ENCODE measurements at regions not wholly inside any gene's neighbourhood (a gene's known extent, or its start where the extent isn't known, plus 50 kb on each side); places are given as distances from the start of the nearest gene placed in this dataset.

- no peaks in the 10 kb centered on the region for H3K79me2 ChIP-seq (ENCODE audit: control insufficient read depth, insufficient read depth, low read length, unreplicated experiment)
- H3K27me3 ChIP-seq (ENCODE audit: insufficient read depth, low read length): peaks cover 6% of the 10 kb centered on the region; the same call in 1 of the 2 replicates
- no peak overlapping the region for H3K27ac ChIP-seq (ENCODE audit: low read depth, low read length)
- H2AFZ ChIP-seq (ENCODE audit: low read length, unreplicated experiment): no peak overlapping the region
- no peak overlapping the region for H3K4me3 ChIP-seq (ENCODE audit: low read depth, low read length)
- peaks cover 5% of the 10 kb centered on the region for H3K4me1 ChIP-seq (ENCODE audit: control insufficient read depth, insufficient read depth, low read length, unreplicated experiment)
- no peaks in the 10 kb centered on the region for H3K36me3 ChIP-seq (ENCODE audit: insufficient read depth, low read length)
These were observed 180.1 kb upstream of the USP25 start for GRCh38 chr21:15549671-15550070.

GRCh38 chr21:15552914-15553494 lies 176.8 kb upstream of the USP25 start:
- no peaks in the 10 kb centered on the region for H3K36me3 ChIP-seq (ENCODE audit: insufficient read depth, low read length)

GRCh38 chr21:15557925-15558324 lies 171.9 kb upstream of the USP25 start:
- Histone ChIP-seq H3K4me3 (ENCODE audit: low read depth, low read length) (no peak overlapping the region), H3K4me1 (ENCODE audit: control insufficient read depth, insufficient read depth, low read length, unreplicated experiment) (no peaks in the 10 kb centered on the region), H2AFZ (ENCODE audit: low read length, unreplicated experiment) (no peak overlapping the region), H3K79me2 (ENCODE audit: control insufficient read depth, insufficient read depth, low read length, unreplicated experiment) (no peaks in the 10 kb centered on the region), H3K36me3 (ENCODE audit: insufficient read depth, low read length) (no peaks in the 10 kb centered on the region), H3K27ac (ENCODE audit: low read depth, low read length) (no peak overlapping the region), H3K27me3 (ENCODE audit: insufficient read depth, low read length) (peaks cover 21% of the 10 kb centered on the region; the same call in 1 of the 2 replicates)

More at GRCh38 chr21:15552914-15553494, 176.8 kb upstream of the USP25 start:
- Histone ChIP-seq H3K4me3 (ENCODE audit: low read depth, low read length) (no peak overlapping the region), H3K27ac (ENCODE audit: low read depth, low read length) (no peak overlapping the region), H2AFZ (ENCODE audit: low read length, unreplicated experiment) (no peak overlapping the region), H3K27me3 (ENCODE audit: insufficient read depth, low read length) (peaks cover 12% of the 10 kb centered on the region; the same call in 1 of the 2 replicates), H3K4me1 (ENCODE audit: control insufficient read depth, insufficient read depth, low read length, unreplicated experiment) (peaks cover 5% of the 10 kb centered on the region), H3K79me2 (ENCODE audit: control insufficient read depth, insufficient read depth, low read length, unreplicated experiment) (no peaks in the 10 kb centered on the region)

- no peak overlapping the region for H3K4me3 ChIP-seq (ENCODE audit: low read depth, low read length)
- H3K4me1 ChIP-seq (ENCODE audit: control insufficient read depth, insufficient read depth, low read length, unreplicated experiment): no peaks in the 10 kb centered on the region
- H3K27ac ChIP-seq (ENCODE audit: low read depth, low read length): no peak overlapping the region
- H3K36me3 ChIP-seq (ENCODE audit: insufficient read depth, low read length): no peaks in the 10 kb centered on the region
- no peak overlapping the region for H2AFZ ChIP-seq (ENCODE audit: low read length, unreplicated experiment)
- H3K27me3 ChIP-seq (ENCODE audit: insufficient read depth, low read length): peaks cover 19% of the 10 kb centered on the region; the same call in 1 of the 2 replicates
- no peaks in the 10 kb centered on the region for H3K79me2 ChIP-seq (ENCODE audit: control insufficient read depth, insufficient read depth, low read length, unreplicated experiment)
These were observed 170.9 kb upstream of the USP25 start for GRCh38 chr21:15558884-15559283.

GRCh38 chr21:15559660-15560059 lies 170.1 kb upstream of the USP25 start:
- H3K79me2 ChIP-seq (ENCODE audit: control insufficient read depth, insufficient read depth, low read length, unreplicated experiment): no peaks in the 10 kb centered on the region
- no peak overlapping the region for H3K4me3 ChIP-seq (ENCODE audit: low read depth, low read length)
- H3K36me3 ChIP-seq (ENCODE audit: insufficient read depth, low read length): no peaks in the 10 kb centered on the region
- no peaks in the 10 kb centered on the region for H3K4me1 ChIP-seq (ENCODE audit: control insufficient read depth, insufficient read depth, low read length, unreplicated experiment)
- H3K27ac ChIP-seq (ENCODE audit: low read depth, low read length): no peak overlapping the region
- peaks cover 19% of the 10 kb centered on the region; the same call in 1 of the 2 replicates for H3K27me3 ChIP-seq (ENCODE audit: insufficient read depth, low read length)
- no peak overlapping the region for H2AFZ ChIP-seq (ENCODE audit: low read length, unreplicated experiment)

GRCh38 chr21:15560383-15561056 lies 169.3 kb upstream of the USP25 start:
- Histone ChIP-seq H2AFZ (ENCODE audit: low read length, unreplicated experiment) (no peak overlapping the region), H3K4me3 (ENCODE audit: low read depth, low read length) (no peak overlapping the region), H3K4me1 (ENCODE audit: control insufficient read depth, insufficient read depth, low read length, unreplicated experiment) (no peaks in the 10 kb centered on the region), H3K79me2 (ENCODE audit: control insufficient read depth, insufficient read depth, low read length, unreplicated experiment) (no peaks in the 10 kb centered on the region), H3K27me3 (ENCODE audit: insufficient read depth, low read length) (peaks cover 19% of the 10 kb centered on the region; the same call in 1 of the 2 replicates), H3K27ac (ENCODE audit: low read depth, low read length) (no peak overlapping the region), H3K36me3 (ENCODE audit: insufficient read depth, low read length) (no peaks in the 10 kb centered on the region)

- Histone ChIP-seq H3K27ac (ENCODE audit: low read depth, low read length) (no peak overlapping the region), H3K4me1 (ENCODE audit: control insufficient read depth, insufficient read depth, low read length, unreplicated experiment) (no peaks in the 10 kb centered on the region), H3K36me3 (ENCODE audit: insufficient read depth, low read length) (no peaks in the 10 kb centered on the region), H3K79me2 (ENCODE audit: control insufficient read depth, insufficient read depth, low read length, unreplicated experiment) (no peaks in the 10 kb centered on the region), H3K27me3 (ENCODE audit: insufficient read depth, low read length) (peaks cover 13% of the 10 kb centered on the region; the same call in 1 of the 2 replicates), H2AFZ (ENCODE audit: low read length, unreplicated experiment) (no peak overlapping the region), H3K4me3 (ENCODE audit: low read depth, low read length) (no peak overlapping the region)
These were observed 167.0 kb upstream of the USP25 start for GRCh38 chr21:15562748-15563147.

- H3K36me3 ChIP-seq (ENCODE audit: insufficient read depth, low read length): no peaks in the 10 kb centered on the region
- H3K27me3 ChIP-seq (ENCODE audit: insufficient read depth, low read length): peaks cover 9% of the 10 kb centered on the region
- no peak overlapping the region for H2AFZ ChIP-seq (ENCODE audit: low read length, unreplicated experiment)
- no peak overlapping the region for H3K27ac ChIP-seq (ENCODE audit: low read depth, low read length)
- no peaks in the 10 kb centered on the region for H3K79me2 ChIP-seq (ENCODE audit: control insufficient read depth, insufficient read depth, low read length, unreplicated experiment)
- no peak overlapping the region for H3K4me3 ChIP-seq (ENCODE audit: low read depth, low read length)
- no peaks in the 10 kb centered on the region for H3K4me1 ChIP-seq (ENCODE audit: control insufficient read depth, insufficient read depth, low read length, unreplicated experiment)
These were observed 164.9 kb upstream of the USP25 start for GRCh38 chr21:15564907-15565306.

- H3K79me2 ChIP-seq (ENCODE audit: control insufficient read depth, insufficient read depth, low read length, unreplicated experiment): no peaks in the 10 kb centered on the region
- H3K4me3 ChIP-seq (ENCODE audit: low read depth, low read length): no peak overlapping the region
- no peaks in the 10 kb centered on the region for H3K36me3 ChIP-seq (ENCODE audit: insufficient read depth, low read length)
- no peak overlapping the region for H2AFZ ChIP-seq (ENCODE audit: low read length, unreplicated experiment)
- H3K27ac ChIP-seq (ENCODE audit: low read depth, low read length): no peak overlapping the region
- peaks cover 7% of the 10 kb centered on the region; the same call in 1 of the 2 replicates for H3K27me3 ChIP-seq (ENCODE audit: insufficient read depth, low read length)
- no peaks in the 10 kb centered on the region for H3K4me1 ChIP-seq (ENCODE audit: control insufficient read depth, insufficient read depth, low read length, unreplicated experiment)
These were observed 163.1 kb upstream of the USP25 start for GRCh38 chr21:15566703-15567102.

- H3K27me3 ChIP-seq (ENCODE audit: insufficient read depth, low read length): peaks cover 7% of the 10 kb centered on the region; the same call in 1 of the 2 replicates
- H3K4me1 ChIP-seq (ENCODE audit: control insufficient read depth, insufficient read depth, low read length, unreplicated experiment): no peaks in the 10 kb centered on the region
- H3K4me3 ChIP-seq (ENCODE audit: low read depth, low read length): no peak overlapping the region
- H2AFZ ChIP-seq (ENCODE audit: low read length, unreplicated experiment): no peak overlapping the region
- no peaks in the 10 kb centered on the region for H3K79me2 ChIP-seq (ENCODE audit: control insufficient read depth, insufficient read depth, low read length, unreplicated experiment)
- no peaks in the 10 kb centered on the region for H3K36me3 ChIP-seq (ENCODE audit: insufficient read depth, low read length)
- no peak overlapping the region for H3K27ac ChIP-seq (ENCODE audit: low read depth, low read length)
These were observed 162.6 kb upstream of the USP25 start for GRCh38 chr21:15567191-15567590.

- Histone ChIP-seq H3K36me3 (ENCODE audit: insufficient read depth, low read length) (no peaks in the 10 kb centered on the region), H3K27me3 (ENCODE audit: insufficient read depth, low read length) (peaks cover 7% of the 10 kb centered on the region; the same call in 1 of the 2 replicates), H3K4me3 (ENCODE audit: low read depth, low read length) (no peak overlapping the region), H3K4me1 (ENCODE audit: control insufficient read depth, insufficient read depth, low read length, unreplicated experiment) (no peaks in the 10 kb centered on the region), H2AFZ (ENCODE audit: low read length, unreplicated experiment) (no peak overlapping the region), H3K79me2 (ENCODE audit: control insufficient read depth, insufficient read depth, low read length, unreplicated experiment) (no peaks in the 10 kb centered on the region), H3K27ac (ENCODE audit: low read depth, low read length) (no peak overlapping the region)
These were observed 161.3 kb upstream of the USP25 start for GRCh38 chr21:15568516-15568915.
